H1 (cell line): ENCODE measurements at regions not wholly inside any gene's neighbourhood (a gene's known extent, or its start where the extent isn't known, plus 50 kb on each side); places are given as distances from the start of the nearest gene placed in this dataset.

Experiments
- CTCF ChIA-PET: fragments of 300-600 bp; sonication (Branson Sonifier 250); formaldehyde crosslinking; loops from one replicate; lab custom pipeline; 2021; ENCODE audit not compliant: partially characterized antibody; lab: Charles Lee
- POLR2A ChIA-PET: fragments of 300-600 bp; sonication (Branson Sonifier 250); formaldehyde crosslinking; loops from one replicate; lab custom pipeline; 2021; ENCODE audit warnings: inconsistent platforms; ENCODE audit not compliant: partially characterized antibody; lab: Charles Lee
- DNase-seq, 2 experiments: peaks; one replicate each; pipeline versions ENCODE4 v3.0.0 to v3.0.0-alpha.2; 2010 to 2022; ENCODE audit warnings: low spot score in 2 of 2, low read depth in 1 of 2, mixed read lengths in 1 of 2
- FAIRE-seq: peaks from 2 replicates; lab custom pipeline; 2011; peaks lifted over from hg19 to GRCh38; lab: Jason Lieb, UNC
- H2AFZ ChIP-seq: 2 replicates; pipeline ENCODE4 v1.8.1; 2012; ENCODE audit warnings: low read length, inconsistent platforms
- H2AK5ac ChIP-seq: 2 replicates; pipeline ENCODE4 v1.6.1; 2013; ENCODE audit warnings: low read depth, low read length
- H2BK120ac ChIP-seq: replicated peaks from 2 replicates; pipeline ENCODE3; 2013; ENCODE audit warnings: low read depth, low read length, inconsistent platforms
- H2BK12ac ChIP-seq: 2 replicates; pipeline ENCODE4 v1.6.1; 2013; ENCODE audit warnings: low read depth, low read length
- H2BK15ac ChIP-seq: 2 replicates; pipeline ENCODE4 v1.6.1; 2013; ENCODE audit warnings: low read length
- H2BK20ac ChIP-seq: 2 replicates; pipeline ENCODE4 v1.6.1; 2013; ENCODE audit warnings: low read length
- H2BK5ac ChIP-seq: 2 replicates; pipeline ENCODE4 v1.6.1; 2013; ENCODE audit warnings: low read depth, low read length
- H3K14ac ChIP-seq: 2 replicates; pipeline ENCODE4 v1.6.1; 2013; ENCODE audit warnings: inconsistent platforms; ENCODE audit not compliant: insufficient read length
- H3K18ac ChIP-seq: 2 replicates; pipeline ENCODE4 v1.6.1; 2013; ENCODE audit warnings: low read length; ENCODE audit errors: extremely low read depth
- H3K23ac ChIP-seq: 2 replicates; pipeline ENCODE4 v1.6.1; 2013; ENCODE audit warnings: inconsistent platforms; ENCODE audit not compliant: insufficient read length
- H3K23me2 ChIP-seq: 2 replicates; pipeline ENCODE4 v1.6.1; 2013; ENCODE audit warnings: low read depth, low read length
- H3K27ac ChIP-seq: 2 replicates; pipeline ENCODE4 v1.6.1; 2011; ENCODE audit warnings: low read depth, low read length, inconsistent platforms
- H3K27me3 ChIP-seq, 4 experiments: replicated peaks in 1 of 4; 1 replicate in 1 of 4; 2 replicates in 3 of 4; pipeline versions ENCODE4 v1.6.1 to v1.8.1; 2011 to 2013; ENCODE audit warnings: low read length in 3 of 4, mild to moderate bottlenecking in 3 of 4, inconsistent platforms in 2 of 4, mixed read lengths in 2 of 4, moderate library complexity in 1 of 4; ENCODE audit not compliant: control insufficient read depth in 3 of 4, insufficient read depth in 3 of 4; ENCODE audit errors: extremely low read depth in 1 of 4
- H3K36me3 ChIP-seq, 4 experiments: 2 replicates each; pipeline versions ENCODE4 v1.6.1 to v1.8.1; 2011 to 2013; ENCODE audit warnings: mild to moderate bottlenecking in 4 of 4, low read length in 3 of 4, moderate library complexity in 2 of 4, control low read depth in 1 of 4, inconsistent platforms in 1 of 4; ENCODE audit not compliant: insufficient read depth in 4 of 4, control insufficient read depth in 2 of 4
- H3K4ac ChIP-seq: replicated peaks from 2 replicates; pipeline ENCODE3; 2013; ENCODE audit warnings: low read length, low read depth, mixed read lengths, inconsistent platforms; ENCODE audit not compliant: insufficient read length
- H3K4me1 ChIP-seq, 4 experiments: replicated peaks in 1 of 4; 1 replicate in 1 of 4; 2 replicates in 3 of 4; pipeline versions ENCODE4 v1.6.1 to v1.8.1; 2011 to 2013; ENCODE audit warnings: low read length in 3 of 4, inconsistent platforms in 2 of 4, mixed read lengths in 1 of 4; ENCODE audit not compliant: insufficient read depth in 4 of 4, control insufficient read depth in 3 of 4
- H3K4me2 ChIP-seq, 2 experiments: 2 replicates each; pipeline versions ENCODE4 v1.6.1 to v1.8.1; 2011 to 2013; ENCODE audit warnings: low read depth in 2 of 2, low read length in 2 of 2, control low read depth in 1 of 2, inconsistent platforms in 1 of 2, mild to moderate bottlenecking in 1 of 2; ENCODE audit not compliant: insufficient read depth in 1 of 2
- H3K4me3 ChIP-seq, 4 experiments: fragments of 200-600, 300-600 bp in 1 of 4; sonication (generic), shearing (Covaris generic), sonication (Bioruptor Twin) in 1 of 4; 2 replicates each; pipeline versions ENCODE4 v1.5.1 to v1.8.1; 2011 to 2016; ENCODE audit warnings: low read length in 4 of 4, low read depth in 3 of 4, control low read depth in 2 of 4, inconsistent platforms in 2 of 4, mild to moderate bottlenecking in 2 of 4, mixed read lengths in 1 of 4, moderate library complexity in 1 of 4; ENCODE audit not compliant: insufficient read depth in 2 of 4; ENCODE audit errors: extremely low read depth in 1 of 4
- H3K56ac ChIP-seq: replicated peaks from 2 replicates; pipeline ENCODE3; 2013; ENCODE audit warnings: low read depth, mild to moderate bottlenecking, mixed read lengths, low read length, inconsistent platforms; ENCODE audit not compliant: insufficient read length
- H3K79me1 ChIP-seq: 2 replicates; pipeline ENCODE4 v1.6.1; 2013; ENCODE audit warnings: low read depth, low read length, control low read depth
- H3K79me2 ChIP-seq, 2 experiments: 2 replicates each; pipeline versions ENCODE4 v1.6.1 to v1.8.1; 2012 to 2013; ENCODE audit warnings: low read length in 2 of 2, mild to moderate bottlenecking in 2 of 2, inconsistent platforms in 1 of 2; ENCODE audit not compliant: insufficient read depth in 2 of 2, control insufficient read depth in 1 of 2
- H3K9ac ChIP-seq, 4 experiments: replicated peaks in 1 of 4; 1 replicate in 1 of 4; 2 replicates in 3 of 4; pipeline versions ENCODE4 v1.6.1 to v1.8.1; 2011 to 2013; ENCODE audit warnings: low read depth in 3 of 4, low read length in 3 of 4, control low read depth in 2 of 4, mild to moderate bottlenecking in 2 of 4, moderate library complexity in 2 of 4, inconsistent platforms in 1 of 4; ENCODE audit errors: extremely low read depth in 1 of 4
- H3K9me3 ChIP-seq, 2 experiments: 2 replicates each; pipeline versions ENCODE4 v1.6.1 to v1.8.1; 2012 to 2013; ENCODE audit warnings: mild to moderate bottlenecking in 2 of 2, moderate library complexity in 2 of 2, control low read depth in 1 of 2, inconsistent platforms in 1 of 2, low read depth in 1 of 2, low read length in 1 of 2, mixed read lengths in 1 of 2; ENCODE audit not compliant: insufficient read depth in 2 of 2
- H4K20me1 ChIP-seq, 2 experiments: replicated peaks in 1 of 2; 2 replicates each; pipeline versions ENCODE3 to v1.8.1; 2011 to 2013; ENCODE audit warnings: inconsistent platforms in 2 of 2, low read length in 2 of 2, mild to moderate bottlenecking in 1 of 2; ENCODE audit not compliant: insufficient read depth in 2 of 2, control insufficient read depth in 1 of 2
- H4K5ac ChIP-seq: 2 replicates; pipeline ENCODE4 v1.6.1; 2013; ENCODE audit warnings: low read length, low read depth, mixed read lengths, inconsistent platforms; ENCODE audit not compliant: insufficient read length
- H4K8ac ChIP-seq: 2 replicates; pipeline ENCODE4 v1.8.0; 2013; ENCODE audit warnings: mild to moderate bottlenecking, moderate library complexity, low read length, inconsistent platforms; ENCODE audit not compliant: insufficient read depth; ENCODE audit errors: extremely low read depth
- H4K91ac ChIP-seq: replicated peaks from 2 replicates; pipeline ENCODE3; 2013; ENCODE audit warnings: low read length, mixed read lengths, inconsistent platforms; ENCODE audit not compliant: insufficient read length
- ASH2L ChIP-seq: fragments of 200-600, 300-600 bp; sonication (generic); IDR thresholded peaks from one replicate; pipeline ENCODE4 v1.7.1; 2017; ENCODE audit warnings: low read length
- CBX8 ChIP-seq: fragments of 300-800, 300-1000 bp; sonication (generic); IDR thresholded peaks from 2 replicates; pipeline ENCODE4 v1.7.1; 2016; ENCODE audit warnings: low read depth, low read length, borderline replicate concordance
- E2F6 ChIP-seq: IDR thresholded peaks from 2 replicates; pipeline ENCODE4 v1.6.1; 2012; ENCODE audit warnings: inconsistent platforms
- EGR1 ChIP-seq: IDR thresholded peaks from 2 replicates; pipeline ENCODE4 v1.6.1; 2011; ENCODE audit warnings: low read depth, low read length, borderline replicate concordance
- EP300 ChIP-seq, 2 experiments: IDR thresholded peaks; 1 replicate in 1 of 2; 2 replicates in 1 of 2; pipeline ENCODE4 v1.6.1; 2011 to 2012; ENCODE audit warnings: low read depth in 2 of 2, low read length in 2 of 2, mild to moderate bottlenecking in 2 of 2, borderline replicate concordance in 1 of 2, inconsistent platforms in 1 of 2, moderate library complexity in 1 of 2
- HDAC6 ChIP-seq: IDR thresholded peaks from one replicate; pipeline ENCODE4 v1.7.1; 2012; ENCODE audit warnings: low read depth, mild to moderate bottlenecking, inconsistent platforms, low read length, moderate library complexity
- JUND ChIP-seq: IDR thresholded peaks from 2 replicates; pipeline ENCODE4 v1.6.1; 2011; ENCODE audit warnings: mild to moderate bottlenecking, improper control_type of control experiment, low read length
- KDM5A ChIP-seq: fragments of 200-600 bp; IDR thresholded peaks from 2 replicates; pipeline ENCODE4 v1.7.1; 2012; ENCODE audit warnings: mild to moderate bottlenecking, low read length, inconsistent platforms, mixed read lengths
- POLR2AphosphoS5 ChIP-seq: IDR thresholded peaks from 2 replicates; pipeline ENCODE4 v1.6.1; 2011; ENCODE audit warnings: low read depth, low read length
- POU5F1 ChIP-seq: IDR thresholded peaks from 2 replicates; pipeline ENCODE4 v1.6.1; 2011; ENCODE audit warnings: low read depth, mild to moderate bottlenecking, low read length, moderate library complexity
- SIX5 ChIP-seq: IDR thresholded peaks from 2 replicates; pipeline ENCODE4 v1.6.1; 2011; ENCODE audit warnings: mild to moderate bottlenecking, low read depth, low read length
- SP4 ChIP-seq: IDR thresholded peaks from 2 replicates; pipeline ENCODE4 v1.6.1; 2012; ENCODE audit warnings: low read length, inconsistent platforms
- ZNF274 ChIP-seq: IDR thresholded peaks from 2 replicates; pipeline ENCODE4 v1.7.0; 2012; ENCODE audit warnings: low read length, borderline replicate concordance; ENCODE audit errors: extremely low read depth
- WGBS, 2 experiments: shearing (Covaris generic) in 1 of 2; methylation state at CpG; one replicate each; pipeline versions ENCODE4 v1.1.6 to v1.1.7; 2013 to 2015; ENCODE audit warnings: low lambda C conversion rate in 2 of 2, mixed read lengths in 2 of 2, inconsistent platforms in 1 of 2, low coverage in 1 of 2, missing lambda C conversion rate in 1 of 2; ENCODE audit not compliant: insufficient replicate concordance in 2 of 2, insufficient coverage in 1 of 2, insufficient read length in 1 of 2; ENCODE audit errors: extremely low coverage in 1 of 2, missing lambda C conversion rate in 1 of 2; 5-methylcytosine and 5-hydroxymethylcytosine counted together

- Histone ChIP-seq H4K5ac (no peak overlapping the region), H2BK5ac (no peak overlapping the region), H2BK120ac (no peak overlapping the region), H3K18ac (no peak overlapping the region), H3K23ac (no peak overlapping the region), H4K91ac (no peak overlapping the region), H3K4me1 (no peaks in the 10 kb centered on the region), H3K27me3 (peaks cover 0 to 2% (median 0%) of the 10 kb centered on the region in 4 experiments; a peak in 1 of 7 replicates), H3K27ac (no peak overlapping the region), H3K23me2 (no peaks in the 10 kb centered on the region), H2BK20ac (no peak overlapping the region), H3K9me3 (no peaks in the 10 kb centered on the region), H3K36me3 (no peaks in the 10 kb centered on the region), H3K14ac (no peak overlapping the region), H3K9ac (no peak overlapping the region), H2AFZ (no peak overlapping the region), H2BK15ac (no peak overlapping the region), H3K4me3 (no peak overlapping the region), H3K79me1 (no peaks in the 10 kb centered on the region), H2BK12ac (no peak overlapping the region), H3K4me2 (no peak overlapping the region), H4K8ac (no peak overlapping the region), H2AK5ac (no peak overlapping the region), H3K4ac (no peak overlapping the region), H3K56ac (no peak overlapping the region), H3K79me2 (no peaks in the 10 kb centered on the region), H4K20me1 (no peaks in the 10 kb centered on the region)
- 96% methylated on average over 1 of the region's 1 CpG; no CpG with 5 or more reads in 1 of the 2 experiments for WGBS, 2 experiments
- TF ChIP-seq CBX8 (no peak), E2F6 (no peak), HDAC6 (no peak), ZNF274 (no peak), ASH2L (no peak), POLR2AphosphoS5 (no peak), SP4 (no peak), POU5F1 (no peak), JUND (no peak), EGR1 (no peak), EP300 (IDR thresholded peaks at IDR 0.05; ENCODE audit: borderline replicate concordance in 1 of 2, low read depth in 2 of 2, low read length in 2 of 2) (no peak), KDM5A (no peak), SIX5 (no peak)
- FAIRE-seq (no peak), DNase-seq (no peak)
- CTCF ChIA-PET: interaction anchor here (1.4 kb wide), 1 partner anchor 29 kb away, joined by 4 read pairs; no protein-coding TSS in a partner anchor
- POLR2A ChIA-PET: interaction anchor here (0.7 kb wide), 1 partner anchor 1469 kb away, joined by 3 read pairs; no protein-coding TSS in a partner anchor
Measured at GRCh38 chr4:23106516-23106915, 413.8 kb downstream of the GBA3 start.
